ENCODE measurements at regions not wholly inside any gene's neighbourhood (a gene's known extent, or its start where the extent isn't known, plus 50 kb on each side); places are given as distances from the start of the nearest gene placed in this dataset.

DNA sequence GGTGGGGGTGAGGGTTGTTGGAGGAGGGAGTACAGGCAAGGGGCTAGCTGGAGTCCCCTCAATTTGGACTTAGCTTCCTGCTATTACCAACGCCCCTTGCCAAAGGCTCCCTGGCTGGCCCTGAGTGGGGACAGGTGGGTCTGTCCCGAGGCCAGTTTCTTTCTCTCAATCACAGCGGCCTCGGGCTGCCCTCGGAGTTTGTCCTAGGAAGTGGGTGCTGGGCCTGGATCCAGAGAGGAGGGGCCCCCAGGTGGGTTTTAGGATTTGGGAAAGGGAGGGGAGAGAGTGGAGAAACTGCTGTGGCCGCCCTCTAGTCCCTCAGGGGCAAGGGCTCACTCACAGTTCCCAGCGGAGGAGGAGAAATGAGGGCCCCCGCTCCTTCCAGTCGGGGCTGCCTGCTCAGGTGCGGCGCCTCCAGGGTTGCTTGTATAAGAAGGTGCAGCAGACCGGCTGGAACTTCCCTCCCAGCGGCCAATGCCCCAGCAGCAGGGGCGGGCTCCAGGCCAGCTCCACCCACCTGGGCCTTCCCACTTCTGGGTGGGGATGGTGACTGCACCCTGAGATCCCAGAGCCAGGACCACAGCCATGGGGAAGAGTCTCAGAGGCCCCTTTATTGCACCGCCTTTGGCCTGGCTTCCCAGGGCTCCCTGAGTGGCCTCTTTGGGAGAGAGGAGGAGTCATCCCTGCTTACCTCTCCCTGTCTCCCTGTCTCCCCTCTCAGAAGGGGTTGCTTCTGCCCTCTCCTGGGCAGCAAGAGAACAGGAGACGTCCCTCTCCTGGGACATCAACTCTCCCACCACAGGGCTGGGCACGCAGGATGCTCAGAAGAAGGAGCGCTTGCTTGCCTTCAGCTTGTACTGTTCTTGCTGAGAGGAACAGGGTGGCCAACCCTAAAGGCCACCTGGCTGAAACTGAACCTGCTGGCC is 112.0 kb upstream of the SMURF2 start (continued):
- TF ChIP-seq TSHZ1 (tag by site-specific recombination; IDR thresholded peaks at IDR 0.05; ENCODE audit: borderline replicate concordance), result no peak
- TF ChIP-seq, protein P1, sequence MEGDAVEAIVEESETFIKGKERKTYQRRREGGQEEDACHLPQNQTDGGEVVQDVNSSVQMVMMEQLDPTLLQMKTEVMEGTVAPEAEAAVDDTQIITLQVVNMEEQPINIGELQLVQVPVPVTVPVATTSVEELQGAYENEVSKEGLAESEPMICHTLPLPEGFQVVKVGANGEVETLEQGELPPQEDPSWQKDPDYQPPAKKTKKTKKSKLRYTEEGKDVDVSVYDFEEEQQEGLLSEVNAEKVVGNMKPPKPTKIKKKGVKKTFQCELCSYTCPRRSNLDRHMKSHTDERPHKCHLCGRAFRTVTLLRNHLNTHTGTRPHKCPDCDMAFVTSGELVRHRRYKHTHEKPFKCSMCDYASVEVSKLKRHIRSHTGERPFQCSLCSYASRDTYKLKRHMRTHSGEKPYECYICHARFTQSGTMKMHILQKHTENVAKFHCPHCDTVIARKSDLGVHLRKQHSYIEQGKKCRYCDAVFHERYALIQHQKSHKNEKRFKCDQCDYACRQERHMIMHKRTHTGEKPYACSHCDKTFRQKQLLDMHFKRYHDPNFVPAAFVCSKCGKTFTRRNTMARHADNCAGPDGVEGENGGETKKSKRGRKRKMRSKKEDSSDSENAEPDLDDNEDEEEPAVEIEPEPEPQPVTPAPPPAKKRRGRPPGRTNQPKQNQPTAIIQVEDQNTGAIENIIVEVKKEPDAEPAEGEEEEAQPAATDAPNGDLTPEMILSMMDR (tag by site-specific recombination; IDR thresholded peaks at IDR 0.05), result peak; percentile 43; the same call in 1 of the 2 replicates
- TF ChIP-seq IKZF3 (tag by site-specific recombination; IDR thresholded peaks at IDR 0.05), result peak; percentile 64
- 0 out of 2 replicates have a peak, but pooled peaks have one; percentile 29 for TF ChIP-seq ZBTB48 (tag by site-specific recombination; IDR thresholded peaks at IDR 0.05)
- TF ChIP-seq SP3 (tag by site-specific recombination; IDR thresholded peaks at IDR 0.05), result peak; percentile 84
- no peak for TF ChIP-seq ZNF366 (tag by site-specific recombination; conservative IDR thresholded peaks at IDR 0.05)
- no peak for TF ChIP-seq ZNF670 (tag by site-specific recombination; IDR thresholded peaks at IDR 0.05; ENCODE audit: low read depth)

- H3K9me3 ChIP-seq (ENCODE audit: control insufficient read depth, insufficient read depth, low read depth, low read length), result no peaks in the 10 kb centered on the region
- CTCF ChIA-PET, result interaction anchor here (0.6 to 2.5 kb wide), 5 partner anchors 10 to 345 kb away, joined by 3 to 10 read pairs (median 4); no protein-coding TSS in a partner anchor
- no peak for TF ChIP-seq KLF16 (tag by site-specific recombination; IDR thresholded peaks at IDR 0.05)
- no peak for TF ChIP-seq IKZF3 (tag by site-specific recombination; IDR thresholded peaks at IDR 0.05)
- TF ChIP-seq ZNF37A (tag by site-specific recombination; IDR thresholded peaks at IDR 0.05), result no peak
- TF ChIP-seq ZNF221 (tag by site-specific recombination; IDR thresholded peaks at IDR 0.05; ENCODE audit: borderline replicate concordance), result no peak
- TF ChIP-seq, protein P2, sequence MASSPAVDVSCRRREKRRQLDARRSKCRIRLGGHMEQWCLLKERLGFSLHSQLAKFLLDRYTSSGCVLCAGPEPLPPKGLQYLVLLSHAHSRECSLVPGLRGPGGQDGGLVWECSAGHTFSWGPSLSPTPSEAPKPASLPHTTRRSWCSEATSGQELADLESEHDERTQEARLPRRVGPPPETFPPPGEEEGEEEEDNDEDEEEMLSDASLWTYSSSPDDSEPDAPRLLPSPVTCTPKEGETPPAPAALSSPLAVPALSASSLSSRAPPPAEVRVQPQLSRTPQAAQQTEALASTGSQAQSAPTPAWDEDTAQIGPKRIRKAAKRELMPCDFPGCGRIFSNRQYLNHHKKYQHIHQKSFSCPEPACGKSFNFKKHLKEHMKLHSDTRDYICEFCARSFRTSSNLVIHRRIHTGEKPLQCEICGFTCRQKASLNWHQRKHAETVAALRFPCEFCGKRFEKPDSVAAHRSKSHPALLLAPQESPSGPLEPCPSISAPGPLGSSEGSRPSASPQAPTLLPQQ (tag by site-specific recombination; IDR thresholded peaks at IDR 0.05), result 0 out of 2 replicates have a peak, but pooled peaks have one; percentile 28
- TF ChIP-seq ZNF629 (tag by site-specific recombination; IDR thresholded peaks at IDR 0.05), result no peak
- no peak for TF ChIP-seq ZNF558 (tag by site-specific recombination; IDR thresholded peaks at IDR 0.05)
- POLR2A ChIA-PET, result no interaction called here
- H3K4me3 ChIP-seq (ENCODE audit: low read depth, low read length), result peak overlapping the region; percentile 1; the same call in 1 of the 2 replicates
- no peak overlapping the region for H3K27ac ChIP-seq (ENCODE audit: extremely low read depth, low read depth, low read length)
- peaks cover 0 to 3% of the 10 kb centered on the region in 2 experiments; a peak in 1 of 3 replicates for H3K36me3 ChIP-seq (ENCODE audit: control insufficient read depth in 2 of 2, insufficient read depth in 1 of 2, low read length in 2 of 2)
- no peaks in the 10 kb centered on the region; the same call in 1 of the 2 replicates for H3K4me1 ChIP-seq (ENCODE audit: control insufficient read depth, insufficient read depth, low read length)
Measured at GRCh38 chr17:64773386-64773835, 111.3 kb upstream of the SMURF2 start.

- Histone ChIP-seq H3K9me3 (ENCODE audit: control insufficient read depth, insufficient read depth, low read depth, low read length) (no peaks in the 10 kb centered on the region), H3K4me3 (ENCODE audit: low read depth, low read length) (no peak overlapping the region), H3K36me3 (ENCODE audit: control insufficient read depth in 2 of 2, insufficient read depth in 1 of 2, low read length in 2 of 2) (peaks cover 0 to 3% of the 10 kb centered on the region in 2 experiments; a peak in 1 of 3 replicates), H3K27ac (ENCODE audit: extremely low read depth, low read depth, low read length) (no peak overlapping the region), H3K4me1 (ENCODE audit: control insufficient read depth, insufficient read depth, low read length) (no peaks in the 10 kb centered on the region; the same call in 1 of the 2 replicates)
- ChIA-PET POLR2A (no interaction called here), CTCF (interaction anchor here (0.5 to 2.5 kb wide), 5 partner anchors 10 to 353 kb away, joined by 3 to 10 read pairs (median 4); no protein-coding TSS in a partner anchor)
- TF ChIP-seq ZNF596 (tag by site-specific recombination; IDR thresholded peaks at IDR 0.05) (no peak), ZNF555 (tag by site-specific recombination; conservative IDR thresholded peaks at IDR 0.05) (no peak), ZNF10 (tag by site-specific recombination; IDR thresholded peaks at IDR 0.05) (no peak), ZNF580 (tag by site-specific recombination; IDR thresholded peaks at IDR 0.05) (no peak), ZNF571 (tag by site-specific recombination; IDR thresholded peaks at IDR 0.05) (no peak), RBAK (tag by site-specific recombination; IDR thresholded peaks at IDR 0.05) (no peak), ZNF658 (tag by site-specific recombination; IDR thresholded peaks at IDR 0.05) (no peak), ZNF544 (tag by site-specific recombination; IDR thresholded peaks at IDR 0.05) (no peak)
- TF ChIP-seq, protein P3, sequence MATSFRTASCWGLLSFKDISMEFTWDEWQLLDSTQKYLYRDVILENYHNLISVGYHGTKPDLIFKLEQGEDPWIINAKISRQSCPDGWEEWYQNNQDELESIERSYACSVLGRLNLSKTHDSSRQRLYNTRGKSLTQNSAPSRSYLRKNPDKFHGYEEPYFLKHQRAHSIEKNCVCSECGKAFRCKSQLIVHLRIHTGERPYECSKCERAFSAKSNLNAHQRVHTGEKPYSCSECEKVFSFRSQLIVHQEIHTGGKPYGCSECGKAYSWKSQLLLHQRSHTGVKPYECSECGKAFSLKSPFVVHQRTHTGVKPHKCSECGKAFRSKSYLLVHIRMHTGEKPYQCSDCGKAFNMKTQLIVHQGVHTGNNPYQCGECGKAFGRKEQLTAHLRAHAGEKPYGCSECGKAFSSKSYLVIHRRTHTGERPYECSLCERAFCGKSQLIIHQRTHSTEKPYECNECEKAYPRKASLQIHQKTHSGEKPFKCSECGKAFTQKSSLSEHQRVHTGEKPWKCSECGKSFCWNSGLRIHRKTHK (tag by site-specific recombination; IDR thresholded peaks at IDR 0.05), result no peak
Measured at GRCh38 chr17:64772845-64773299, 110.8 kb upstream of the SMURF2 start.
